NCI-H2081 (cell line): ENCODE measurements at regions not wholly inside any gene's neighbourhood (a gene's known extent, or its start where the extent isn't known, plus 50 kb on each side); places are given as distances from the start of the nearest gene placed in this dataset.
"Not testable (repeated sequence)": the region's sequence is repeated elsewhere in the genome, so short reads cannot be mapped to it uniquely, and the experiment has no call there.

Experiments used
- DNase-seq, 2 experiments: peaks; one replicate each; lab custom pipeline; 2025; lab: John Stamatoyannopoulos, UW

DNA sequence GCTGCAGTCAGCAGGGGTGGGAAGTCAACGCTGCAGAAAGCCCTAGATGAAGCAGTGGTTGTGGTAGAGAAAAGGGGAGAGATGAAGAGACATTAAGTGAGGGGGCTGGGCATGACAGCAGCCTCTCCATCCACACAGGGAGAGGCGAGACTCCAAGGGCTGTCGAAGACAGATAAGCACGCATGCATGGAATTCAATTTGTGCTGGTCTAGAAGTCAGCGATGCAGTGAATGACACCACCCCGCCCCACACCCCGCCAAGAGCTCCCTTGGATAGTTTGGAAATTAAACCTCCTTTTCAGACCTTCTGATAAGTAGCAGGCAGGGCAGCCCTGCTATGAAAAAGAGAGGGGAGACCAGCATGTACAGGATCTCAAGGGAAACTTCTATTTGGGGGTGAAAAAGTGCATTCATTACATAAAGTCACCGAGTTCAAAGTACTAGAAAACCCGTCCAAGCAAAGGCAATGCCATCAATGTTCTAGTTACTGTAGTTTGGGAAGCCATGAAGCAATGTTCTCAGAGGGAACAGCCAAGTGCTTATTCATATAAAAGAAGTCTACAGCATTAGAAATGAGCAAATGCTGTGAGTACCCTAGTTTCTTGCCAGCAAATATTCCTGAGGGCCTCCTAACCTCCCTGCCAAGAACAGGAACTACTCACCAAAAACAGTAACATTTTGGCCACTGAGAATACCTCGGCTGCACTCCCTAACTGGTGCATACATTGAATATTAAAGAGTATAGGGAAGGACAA, 152.3 kb upstream of the ANXA10 start:
- no peak for DNase-seq

- DNase-seq, result no peak
Observed at GRCh38 chr4:167943872-167944505, 148.3 kb upstream of the ANXA10 start.

- DNase-seq, result no peak
Observed at GRCh38 chr4:167944721-167945120, 147.6 kb upstream of the ANXA10 start.

GRCh38 chr4:167955006-167955405, 137.3 kb upstream of the ANXA10 start:
- no peak for DNase-seq

DNA sequence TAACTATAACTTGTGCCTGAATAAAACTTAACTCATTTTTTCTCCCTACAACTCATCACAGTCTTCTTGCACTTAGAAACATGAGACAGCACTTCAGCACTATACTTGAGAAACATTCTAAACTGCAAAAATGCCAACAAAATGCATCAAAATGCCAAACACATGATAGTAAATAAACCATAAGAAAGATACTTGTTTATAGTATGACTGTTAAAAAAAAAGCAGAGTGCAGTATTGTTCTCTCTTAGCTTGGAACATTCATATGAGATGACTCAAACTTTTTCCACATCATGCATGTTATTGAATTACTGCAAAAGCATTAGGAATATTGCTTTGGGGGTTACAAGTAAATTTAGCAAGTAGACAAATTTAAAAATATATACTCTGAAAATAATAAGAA, 135.7 kb upstream of the ANXA10 start:
- DNase-seq, result no peak

GRCh38 chr4:167964766-167965373, 127.5 kb upstream of the ANXA10 start:
- DNase-seq, result no peak

- DNase-seq, result no peak
Observed at GRCh38 chr4:167966143-167966542, 126.2 kb upstream of the ANXA10 start.

DNA sequence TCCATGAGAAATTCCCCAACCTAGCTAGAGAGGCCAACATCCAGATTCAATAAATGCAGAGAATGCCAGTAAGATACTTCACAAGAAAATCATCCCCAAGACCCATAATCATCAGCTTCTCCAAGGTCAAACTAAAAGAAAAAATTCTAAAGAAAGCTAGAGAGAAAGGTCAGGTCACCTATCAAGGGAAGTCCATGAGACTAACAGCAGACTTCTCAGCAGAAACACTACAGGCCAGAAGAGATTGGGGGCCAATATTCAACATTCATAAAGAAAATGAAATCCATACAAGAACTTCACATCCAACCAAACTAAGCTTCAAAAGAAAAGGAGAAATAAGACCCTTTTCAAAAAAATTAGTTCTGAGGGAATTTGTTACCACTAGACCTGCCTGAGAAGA, 118.8 kb upstream of the ANXA10 start:
- DNase-seq, result no peak

- no peak for DNase-seq
Observed at GRCh38 chr4:167985565-167985964, 106.8 kb upstream of the ANXA10 start.

DNA sequence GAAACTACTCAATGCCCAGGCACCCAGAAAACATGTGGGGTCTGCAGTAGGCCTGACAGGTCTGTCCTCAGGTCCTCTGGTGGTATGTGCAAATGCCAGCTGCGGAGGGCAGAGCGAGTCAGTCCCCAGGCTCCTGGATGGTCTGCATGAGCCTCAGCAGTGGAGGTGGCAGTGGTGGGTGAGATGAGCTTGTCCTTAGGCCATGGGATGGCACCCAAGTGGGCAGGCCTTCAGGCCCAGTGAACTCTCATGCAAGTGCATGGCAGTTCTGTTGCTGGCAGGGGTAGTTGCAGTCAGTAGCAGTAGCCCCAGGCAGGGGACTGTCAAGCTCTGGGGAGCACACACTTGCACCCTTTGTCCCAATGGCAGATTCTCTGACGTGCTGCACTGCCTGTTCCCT, 106.3 kb upstream of the ANXA10 start:
- no peak for DNase-seq

DNA sequence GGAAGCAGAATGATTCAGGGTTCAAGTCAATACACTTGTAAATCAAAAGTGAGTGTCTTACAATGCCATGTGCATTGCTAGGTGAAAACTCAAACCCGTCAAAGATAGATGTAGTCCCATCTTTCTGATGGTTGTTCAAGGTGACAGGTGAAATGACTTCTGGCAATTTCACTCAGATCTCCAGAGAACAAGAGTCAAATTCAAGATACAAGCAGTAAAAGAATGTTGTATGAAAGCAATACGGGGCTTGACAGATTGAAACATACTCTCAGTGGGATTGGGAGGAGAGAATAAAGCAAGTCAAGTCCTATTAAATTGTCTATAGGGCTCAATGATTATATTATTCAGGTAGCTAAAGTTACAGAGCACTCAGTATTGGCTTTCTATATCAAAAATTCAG, 105.1 kb upstream of the ANXA10 start:
- DNase-seq, result no peak

DNA sequence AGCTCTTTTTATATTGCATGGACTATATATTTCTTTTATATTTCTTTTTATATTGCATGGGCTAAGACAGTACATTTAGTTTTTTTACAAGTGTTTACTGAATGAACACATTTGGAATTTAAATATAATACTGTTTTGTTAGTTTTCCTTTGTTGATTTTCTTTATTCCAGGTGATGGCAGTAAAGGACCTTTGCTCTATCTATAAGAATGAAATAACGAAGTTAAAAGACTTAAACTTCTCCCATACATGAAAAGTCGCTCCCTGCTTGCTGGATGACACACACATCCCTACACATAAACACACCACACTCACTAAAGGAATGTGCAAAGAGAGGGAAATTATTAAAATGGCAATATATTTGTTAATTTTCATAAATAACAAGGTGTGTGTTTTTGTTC, 102.5 kb upstream of the ANXA10 start:
- DNase-seq, result no peak

DNA sequence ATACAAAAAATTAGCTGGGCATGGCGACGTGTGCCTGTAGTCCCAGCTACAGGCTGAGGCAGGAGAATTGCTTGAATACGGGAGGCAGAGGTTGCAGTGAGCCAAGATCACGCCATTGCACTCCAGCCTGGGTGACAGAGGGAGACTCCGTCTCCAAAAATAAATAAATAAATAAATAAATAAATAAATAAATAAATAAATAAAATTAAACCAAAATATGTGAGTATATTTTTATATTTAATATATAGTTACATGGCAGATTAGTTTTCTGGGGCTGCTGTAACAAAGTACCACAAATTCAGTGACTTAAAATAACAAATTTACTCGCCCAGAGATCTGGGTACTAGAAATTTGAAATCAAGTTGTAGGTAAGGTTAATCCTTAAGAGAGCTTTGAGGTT, 84.2 kb upstream of the ANXA10 start:
- DNase-seq, result not testable (repeated sequence)

- DNase-seq, result no peak
Observed at GRCh38 chr4:168019019-168019651, 73.2 kb upstream of the ANXA10 start.

GRCh38 chr4:168019921-168020320, 72.4 kb upstream of the ANXA10 start:
- DNase-seq, result no peak

DNA sequence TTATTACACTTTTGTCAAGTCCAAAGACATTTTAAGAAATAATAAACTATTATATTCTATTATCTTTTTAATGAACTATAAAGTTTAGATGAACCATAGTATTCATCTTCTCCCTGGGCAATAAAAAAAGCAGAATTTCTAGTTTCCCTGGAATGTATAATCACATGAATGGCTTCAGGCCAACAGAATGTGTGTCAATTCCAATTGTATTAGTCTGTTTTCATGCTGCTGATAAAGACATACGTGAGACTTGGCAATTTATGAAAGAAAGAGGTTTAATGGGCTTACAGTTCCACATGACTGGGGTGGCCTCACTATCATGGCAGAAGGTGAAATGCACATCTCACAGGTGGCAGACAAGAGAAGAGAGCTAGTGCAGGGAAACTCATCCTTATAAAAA, 70.7 kb upstream of the ANXA10 start:
- no peak for DNase-seq

DNA sequence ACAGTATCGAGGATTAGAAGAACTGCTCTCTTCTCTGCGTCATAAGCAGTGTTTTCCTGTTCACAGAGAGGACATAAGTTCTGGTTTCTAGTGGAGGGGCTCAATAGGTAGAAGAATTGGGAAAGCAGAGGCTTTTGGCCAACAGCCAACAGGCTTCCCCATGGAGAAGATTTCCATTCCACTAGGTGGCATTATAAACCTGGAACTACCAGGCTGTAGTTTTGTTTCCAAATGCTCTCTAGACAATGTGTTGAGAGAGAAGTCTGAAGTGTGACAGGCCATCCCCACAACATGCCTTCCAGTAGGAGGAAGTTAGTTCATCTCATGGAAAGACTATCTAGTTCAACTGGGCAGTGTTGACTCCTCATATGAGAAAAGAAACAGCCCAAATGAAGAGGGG, 63.8 kb upstream of the ANXA10 start:
- DNase-seq, result no peak

DNA sequence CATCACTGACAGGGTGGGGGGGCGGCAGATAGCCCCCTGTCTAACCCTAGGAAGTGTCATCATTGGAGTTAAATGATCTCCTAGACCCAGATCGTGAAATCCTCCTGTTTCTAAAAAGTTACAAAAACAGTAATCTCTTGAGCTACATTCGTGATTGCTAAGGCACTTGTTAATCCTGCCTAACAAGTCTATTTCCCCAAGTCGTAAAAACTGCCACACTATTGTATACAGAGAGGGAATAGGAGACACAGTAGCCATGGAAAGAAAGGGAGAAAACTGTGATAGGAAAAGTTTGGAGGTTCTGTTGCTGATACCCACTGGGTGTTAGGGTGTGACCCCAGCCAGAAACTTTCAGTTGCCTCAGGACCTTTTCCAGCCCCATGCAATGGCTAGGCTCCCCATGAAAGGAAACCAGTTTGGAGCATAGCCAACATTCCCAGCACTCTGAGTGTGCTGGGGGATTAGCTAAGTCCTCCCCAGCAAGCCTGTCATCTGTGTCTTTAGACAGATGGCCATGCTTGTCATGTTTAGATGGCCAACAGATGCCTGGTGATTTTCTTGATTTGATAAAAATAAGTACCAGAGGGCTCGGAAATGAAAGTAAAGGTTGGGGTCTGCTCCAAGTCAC, 63.3 kb upstream of the ANXA10 start:
- DNase-seq, result no peak

DNA sequence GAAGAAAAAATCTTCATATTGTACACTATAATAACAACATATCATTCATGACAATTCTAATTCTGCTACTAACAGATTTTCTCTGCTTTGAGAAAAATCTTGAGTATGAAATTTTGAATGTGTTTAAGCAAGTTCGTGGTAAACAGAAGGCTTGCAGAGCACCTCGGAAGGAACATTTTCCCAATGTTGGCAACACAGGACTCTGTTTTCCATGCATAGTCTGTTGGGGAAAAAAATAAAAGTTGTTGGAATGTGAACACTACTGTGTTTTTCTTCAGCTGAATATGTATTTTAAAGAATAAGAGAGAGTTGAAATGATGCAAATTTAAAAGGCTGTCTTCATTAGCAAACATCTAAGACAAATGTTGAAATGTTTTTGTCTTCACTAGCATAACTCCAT, 54.7 kb upstream of the ANXA10 start:
- no peak for DNase-seq

- DNase-seq, result no peak
Observed at GRCh38 chr4:168039593-168039992, 52.7 kb upstream of the ANXA10 start.
